ENCODE measurements at regions not wholly inside any gene's neighbourhood (a gene's known extent, or its start where the extent isn't known, plus 50 kb on each side); places are given as distances from the start of the nearest gene placed in this dataset.

GRCh38 chr18:10402871-10403559, 51.4 kb upstream of the APCDD1 start:
- H3K27me3 ChIP-seq (ENCODE audit: control insufficient read depth, insufficient read depth, low read length) = no peaks in the 10 kb centered on the region

GRCh38 chr18:10403708-10404107, 50.7 kb upstream of the APCDD1 start:
- no peaks in the 10 kb centered on the region for H3K4me1 ChIP-seq (ENCODE audit: control insufficient read depth, insufficient read depth, low read length, poor library complexity, severe bottlenecking)
- no peaks in the 10 kb centered on the region for H3K9me3 ChIP-seq (ENCODE audit: control insufficient read depth in 2 of 2, low read length in 2 of 2)
- ATAC-seq (ENCODE audit: low read depth in 2 of 2) = no peak
- H3K27me3 Mint-ChIP-seq = peaks cover 10% of the 10 kb centered on the region
- peaks cover 0 to 6% (median 0%) of the 10 kb centered on the region in 4 donors for H3K4me1 Mint-ChIP-seq
- peaks cover 0 to 2% (median 0%) of the 10 kb centered on the region in 7 donors for H3K9me3 Mint-ChIP-seq
- DNase-seq = no peak
- H3K36me3 Mint-ChIP-seq = no peaks in the 10 kb centered on the region
- no peaks in the 10 kb centered on the region for H3K36me3 ChIP-seq (ENCODE audit: control insufficient read depth, insufficient read depth, low read length)
- no peaks in the 10 kb centered on the region for H3K27me3 ChIP-seq (ENCODE audit: control insufficient read depth, insufficient read depth, low read length)
- H3K27ac Mint-ChIP-seq = no peak overlapping the region
- no peak overlapping the region for H3K4me3 Mint-ChIP-seq
- no peak overlapping the region for H3K27ac ChIP-seq (ENCODE audit: insufficient read depth, low read length, poor library complexity, severe bottlenecking)
- H3K4me3 ChIP-seq (ENCODE audit: low read depth, low read length) = no peak overlapping the region

More at GRCh38 chr18:10402871-10403559, 51.4 kb upstream of the APCDD1 start:
- H3K9me3 ChIP-seq (ENCODE audit: control insufficient read depth in 2 of 2, low read length in 2 of 2) = no peaks in the 10 kb centered on the region
- Mint-ChIP-seq H3K27ac (no peak overlapping the region), H3K4me1 (peaks cover 0 to 6% (median 0%) of the 10 kb centered on the region in 4 donors), H3K36me3 (no peaks in the 10 kb centered on the region), H3K27me3 (peaks cover 10% of the 10 kb centered on the region), H3K9me3 (peaks cover 0 to 2% (median 0%) of the 10 kb centered on the region in 7 donors), H3K4me3 (no peak overlapping the region)
- ATAC-seq (ENCODE audit: low read depth in 2 of 2) = no peak
- no peak overlapping the region for H3K27ac ChIP-seq (ENCODE audit: insufficient read depth, low read length, poor library complexity, severe bottlenecking)
- H3K36me3 ChIP-seq (ENCODE audit: control insufficient read depth, insufficient read depth, low read length) = no peaks in the 10 kb centered on the region
- H3K4me3 ChIP-seq (ENCODE audit: low read depth, low read length) = no peak overlapping the region
- no peaks in the 10 kb centered on the region for H3K4me1 ChIP-seq (ENCODE audit: control insufficient read depth, insufficient read depth, low read length, poor library complexity, severe bottlenecking)
- no peak for DNase-seq

GRCh38 chr18:10404168-10404567, 50.3 kb upstream of the APCDD1 start:
- H3K36me3 Mint-ChIP-seq = no peaks in the 10 kb centered on the region
- no peak for ATAC-seq (ENCODE audit: low read depth in 2 of 2)

More at GRCh38 chr18:10404168-10404567, 50.3 kb upstream of the APCDD1 start:
- H3K9me3 ChIP-seq (ENCODE audit: control insufficient read depth in 2 of 2, low read length in 2 of 2) = no peaks in the 10 kb centered on the region
- Mint-ChIP-seq H3K27ac (no peak overlapping the region), H3K27me3 (peaks cover 10% of the 10 kb centered on the region), H3K4me3 (no peak overlapping the region), H3K9me3 (peaks cover 0 to 2% (median 0%) of the 10 kb centered on the region in 7 donors), H3K4me1 (peaks cover 0 to 6% (median 0%) of the 10 kb centered on the region in 4 donors)
- no peak for DNase-seq
- H3K4me3 ChIP-seq (ENCODE audit: low read depth, low read length) = no peak overlapping the region
- no peaks in the 10 kb centered on the region for H3K4me1 ChIP-seq (ENCODE audit: control insufficient read depth, insufficient read depth, low read length, poor library complexity, severe bottlenecking)
- H3K36me3 ChIP-seq (ENCODE audit: control insufficient read depth, insufficient read depth, low read length) = no peaks in the 10 kb centered on the region
- no peak overlapping the region for H3K27ac ChIP-seq (ENCODE audit: insufficient read depth, low read length, poor library complexity, severe bottlenecking)
- H3K27me3 ChIP-seq (ENCODE audit: control insufficient read depth, insufficient read depth, low read length) = no peaks in the 10 kb centered on the region
